ENCODE measurements at regions not wholly inside any gene's neighbourhood (a gene's known extent, or its start where the extent isn't known, plus 50 kb on each side); places are given as distances from the start of the nearest gene placed in this dataset.
"Not testable (repeated sequence)": the region's sequence is repeated elsewhere in the genome, so short reads cannot be mapped to it uniquely, and the experiment has no call there.

DNA sequence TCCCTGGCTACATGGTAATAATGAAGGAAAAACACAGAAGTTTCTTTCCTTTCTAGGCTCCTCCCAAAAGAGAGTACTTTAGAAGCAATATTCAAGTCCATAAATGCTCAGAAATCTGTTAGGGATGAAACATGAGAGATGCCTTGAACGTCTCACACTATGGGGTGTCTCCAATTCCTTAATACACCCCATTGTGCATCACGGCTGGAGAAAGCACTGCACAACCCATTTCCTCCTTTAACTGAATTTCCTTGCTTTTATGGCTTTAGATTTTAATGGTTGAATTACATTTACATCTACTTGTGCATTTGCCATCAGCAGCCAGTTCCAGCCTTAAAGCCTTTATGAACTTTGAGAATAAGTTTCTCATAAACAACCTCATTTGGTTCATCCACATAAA lies 498.9 kb upstream of the PTBP2 start:
- no peak for DNase-seq

DNA sequence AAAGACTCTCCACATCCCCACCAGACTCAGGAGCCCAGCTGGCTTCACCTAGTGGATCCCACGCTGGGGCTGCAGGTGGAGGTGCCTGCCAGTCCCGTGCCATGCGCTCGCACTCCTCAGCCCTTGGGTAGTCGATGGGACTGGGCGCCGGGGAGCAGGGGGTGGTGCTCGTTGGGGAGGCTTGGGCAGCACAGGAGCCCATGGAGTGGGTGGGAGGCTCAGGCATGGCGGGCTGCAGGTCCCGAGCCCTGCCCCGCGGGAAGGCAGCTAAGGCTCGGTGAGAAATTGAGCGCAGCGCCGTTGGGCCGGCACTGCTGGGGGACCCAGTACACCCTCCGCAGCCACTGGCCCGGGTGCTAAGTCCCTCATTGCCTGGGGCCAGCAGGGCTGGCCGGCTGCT lies 497.4 kb upstream of the PTBP2 start:
- not testable (repeated sequence) for DNase-seq

- no peak for DNase-seq
These were observed 488.2 kb upstream of the PTBP2 start for GRCh38 chr1:96233422-96233821.

DNA sequence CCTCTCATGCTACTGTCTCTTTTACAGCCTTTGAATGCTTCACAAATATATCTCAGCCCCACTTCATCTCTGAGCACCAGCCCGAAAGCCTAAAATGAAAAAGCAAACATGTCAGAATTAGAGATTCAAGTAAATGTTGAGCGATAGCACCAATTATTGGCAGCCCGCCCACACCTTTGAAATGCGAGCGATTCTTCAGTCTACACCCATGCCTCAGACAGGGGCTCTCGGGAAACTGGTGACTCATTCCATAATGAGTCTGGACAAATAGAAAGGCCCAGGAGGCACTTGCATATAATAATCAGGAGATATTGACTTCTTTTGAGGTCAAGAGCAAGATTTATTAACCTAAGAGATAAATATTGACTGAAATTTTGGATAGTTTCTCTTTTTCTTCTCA lies 487.3 kb upstream of the PTBP2 start:
- DNase-seq, result peak; percentile 89

- peak; percentile 77 for DNase-seq
These were observed 485.3 kb upstream of the PTBP2 start for GRCh38 chr1:96236156-96236739.

- DNase-seq, result no peak
These were observed 483.2 kb upstream of the PTBP2 start for GRCh38 chr1:96238426-96238825.

DNA sequence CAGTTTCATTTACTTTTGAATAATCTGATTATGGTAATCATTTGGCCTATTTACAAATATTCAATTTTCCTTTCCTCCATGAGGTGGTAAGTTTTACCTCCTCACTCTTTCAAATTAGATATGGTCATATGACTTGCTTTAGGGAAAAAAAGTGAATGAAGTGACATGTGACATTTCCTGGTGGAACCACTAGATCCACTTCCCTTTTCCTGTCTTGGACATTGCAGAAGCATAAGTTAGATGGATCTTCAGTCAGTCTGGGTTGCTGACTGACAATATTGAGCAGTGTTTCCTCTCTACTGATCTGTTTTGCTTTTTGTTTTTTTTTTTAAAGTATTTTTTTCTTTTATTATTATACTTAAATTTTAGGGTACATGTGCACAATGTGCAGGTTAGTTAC lies 481.1 kb upstream of the PTBP2 start:
- DNase-seq, result no peak

DNA sequence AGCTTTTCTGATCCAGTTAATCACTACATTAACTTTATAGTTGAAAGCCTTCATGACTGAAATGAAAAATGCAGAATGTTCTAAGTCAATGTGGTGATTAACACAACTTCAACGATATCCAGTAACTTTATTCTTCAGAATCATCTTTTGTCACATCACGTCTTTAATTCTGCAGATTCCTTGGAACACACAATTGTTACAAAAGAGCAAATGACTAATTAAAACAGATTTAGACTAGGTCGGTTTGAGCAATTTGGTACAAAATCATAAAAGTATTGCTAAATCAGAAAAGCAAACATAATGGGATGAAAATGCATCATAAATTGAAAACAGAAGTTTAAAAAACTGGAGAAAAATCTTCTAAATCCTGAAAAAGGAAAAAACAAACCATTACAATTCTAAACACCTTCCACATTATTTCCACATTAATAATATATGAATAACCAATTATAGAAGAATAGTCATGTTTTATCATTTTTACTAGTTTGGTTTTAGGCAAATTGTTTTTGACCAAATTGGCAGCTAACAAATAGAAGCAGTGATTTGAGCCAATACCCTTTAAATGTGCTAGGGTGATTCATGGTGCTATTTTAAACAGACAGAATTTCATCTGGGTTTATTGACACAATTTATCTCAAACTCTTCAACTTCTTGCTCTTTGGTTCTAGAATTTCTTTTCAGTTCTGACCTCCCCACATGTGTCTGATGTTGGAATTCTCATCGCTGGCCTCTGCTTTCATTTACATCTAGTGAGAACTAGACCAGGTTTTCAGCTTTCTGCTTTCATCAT lies 468.1 kb upstream of the PTBP2 start:
- no peak for DNase-seq

DNA sequence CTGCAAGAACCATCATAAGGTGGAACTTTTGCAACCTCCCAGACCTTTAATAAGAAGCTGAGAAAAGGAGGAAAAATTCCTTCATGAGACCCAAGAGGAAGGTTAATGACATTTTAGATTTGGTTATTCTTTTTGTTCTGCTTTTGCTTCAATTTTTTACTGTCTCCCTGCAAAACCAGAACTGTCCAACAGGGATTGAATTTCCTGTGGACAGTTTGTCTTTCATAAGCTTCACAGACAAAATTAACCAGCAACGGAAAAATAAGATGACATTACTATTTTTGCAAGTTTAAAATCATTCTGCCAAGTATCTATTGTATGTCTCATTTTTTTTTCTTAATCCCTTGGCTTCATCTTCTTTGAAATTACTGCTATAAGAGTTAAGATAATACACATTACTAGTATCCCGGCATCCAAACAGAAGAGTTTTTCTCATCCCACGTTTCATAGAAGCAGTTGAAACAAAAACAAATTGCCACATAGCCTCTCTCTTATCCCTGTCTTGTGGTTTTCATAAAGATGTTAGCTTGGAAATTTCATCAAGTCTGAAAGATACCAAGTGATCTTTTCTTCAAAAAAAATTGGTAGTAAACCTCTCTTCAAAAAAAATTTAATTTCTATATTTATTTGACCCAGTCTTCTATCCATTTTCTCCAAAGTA lies 465.3 kb upstream of the PTBP2 start:
- no peak for DNase-seq

DNA sequence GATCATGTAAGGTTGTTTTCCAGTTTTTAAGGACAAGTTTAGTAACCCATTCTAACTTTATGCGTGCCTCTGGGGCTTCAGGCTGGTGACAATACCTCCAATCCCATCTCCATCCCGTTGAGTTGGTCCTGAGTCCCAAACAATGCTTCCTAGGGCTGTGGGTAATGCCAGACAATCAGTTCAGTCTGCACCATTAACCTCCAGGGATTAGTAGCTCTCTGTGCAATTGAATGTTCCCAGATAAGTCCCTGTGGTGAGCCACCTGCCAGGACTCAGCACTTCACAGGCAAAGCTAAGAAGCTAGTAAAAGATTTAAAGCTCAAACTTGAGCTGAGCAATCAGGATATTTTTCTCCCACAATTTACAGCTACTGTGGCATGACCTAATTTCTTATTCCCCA lies 462.2 kb upstream of the PTBP2 start:
- DNase-seq, result no peak

- DNase-seq, result no peak
These were observed 440.1 kb upstream of the PTBP2 start for GRCh38 chr1:96281491-96281890.

GRCh38 chr1:96290033-96290432 lies 431.6 kb upstream of the PTBP2 start:
- DNase-seq, result no peak

GRCh38 chr1:96290801-96291200 lies 430.8 kb upstream of the PTBP2 start:
- no peak for DNase-seq

DNA sequence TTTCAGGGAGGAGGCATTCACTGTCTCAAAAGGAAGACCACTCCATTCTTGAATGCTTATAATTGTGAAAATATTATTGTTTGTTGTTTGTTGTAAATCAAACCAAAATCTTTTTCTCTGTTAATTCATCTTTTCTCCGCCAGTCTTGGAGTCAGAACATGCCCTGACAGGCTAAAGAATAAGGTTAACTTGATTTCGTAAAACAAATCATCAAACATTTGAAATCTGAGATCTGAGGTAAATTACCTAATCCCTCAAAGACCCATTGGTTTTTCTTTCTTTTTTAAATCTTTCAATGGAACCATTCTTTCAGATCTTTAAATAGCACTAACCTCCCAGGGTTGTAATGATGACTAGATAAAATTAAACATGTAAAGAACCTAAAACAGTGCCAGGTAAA lies 430.1 kb upstream of the PTBP2 start:
- no peak for DNase-seq

GRCh38 chr1:96292141-96292540 lies 429.4 kb upstream of the PTBP2 start:
- no peak for DNase-seq

DNA sequence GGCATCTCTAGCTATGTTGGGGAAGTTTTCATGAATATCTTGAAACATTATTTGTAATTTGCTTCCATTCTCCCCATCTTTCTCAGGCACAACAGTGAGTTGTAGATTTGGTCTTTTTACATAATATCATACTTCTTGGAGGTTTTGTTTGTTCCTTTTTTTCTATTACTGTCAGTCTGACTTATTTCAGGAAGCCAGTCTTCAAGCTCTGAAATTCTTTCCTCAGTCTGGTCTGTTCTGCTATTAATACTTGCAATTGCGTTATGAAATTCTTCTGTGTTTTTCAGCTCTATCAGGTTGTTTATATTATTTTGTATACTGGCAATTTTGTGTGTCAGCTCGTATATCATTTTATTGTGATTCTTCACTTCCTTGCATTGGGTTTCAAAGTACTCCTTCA lies 424.6 kb upstream of the PTBP2 start:
- no peak for DNase-seq

GRCh38 chr1:96306809-96307560 lies 414.6 kb upstream of the PTBP2 start:
- DNase-seq, result no peak

- no peak for DNase-seq
These were observed 413.3 kb upstream of the PTBP2 start for GRCh38 chr1:96308314-96308713.

DNA sequence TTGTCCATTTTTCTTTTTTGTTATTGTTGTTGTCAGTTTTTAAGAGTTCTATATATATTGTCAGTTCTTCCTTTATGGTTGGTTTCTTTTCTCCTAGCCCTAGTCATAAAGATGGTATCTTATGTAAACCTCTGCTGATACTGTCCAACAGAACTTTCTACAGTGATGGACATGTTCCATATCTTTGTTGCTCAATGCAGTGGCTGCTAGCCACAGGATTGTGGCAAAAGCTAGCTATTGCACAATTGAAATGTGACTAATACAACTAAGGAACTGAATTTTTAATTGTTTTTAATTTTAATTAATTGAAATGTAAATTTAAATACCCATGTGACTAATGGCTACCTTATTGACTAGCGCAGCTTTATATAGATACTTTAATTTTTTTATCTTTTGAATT lies 411.8 kb upstream of the PTBP2 start:
- no peak for DNase-seq

GRCh38 chr1:96313216-96313615 lies 408.4 kb upstream of the PTBP2 start:
- no peak for DNase-seq

DNA sequence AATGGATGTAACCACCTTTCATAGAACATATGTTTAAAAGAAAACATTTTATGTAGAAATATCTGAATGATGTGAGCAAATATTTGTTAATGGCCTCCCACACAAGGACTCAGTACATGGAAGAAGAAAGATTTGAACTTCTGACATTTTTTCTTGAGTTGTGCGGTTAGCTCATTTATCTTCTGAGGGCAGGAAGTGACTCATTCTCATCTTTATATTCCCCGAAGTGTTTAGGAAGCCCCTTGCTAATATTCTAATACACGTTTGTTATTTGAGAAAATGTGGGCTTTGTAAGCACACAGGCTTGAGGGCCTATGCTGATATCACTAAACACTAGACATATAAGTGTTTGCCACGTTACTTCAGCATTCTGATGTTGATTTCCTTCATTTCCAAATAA lies 392.5 kb upstream of the PTBP2 start:
- DNase-seq, result no peak

- no peak for DNase-seq
These were observed 390.0 kb upstream of the PTBP2 start for GRCh38 chr1:96331596-96331995.

DNA sequence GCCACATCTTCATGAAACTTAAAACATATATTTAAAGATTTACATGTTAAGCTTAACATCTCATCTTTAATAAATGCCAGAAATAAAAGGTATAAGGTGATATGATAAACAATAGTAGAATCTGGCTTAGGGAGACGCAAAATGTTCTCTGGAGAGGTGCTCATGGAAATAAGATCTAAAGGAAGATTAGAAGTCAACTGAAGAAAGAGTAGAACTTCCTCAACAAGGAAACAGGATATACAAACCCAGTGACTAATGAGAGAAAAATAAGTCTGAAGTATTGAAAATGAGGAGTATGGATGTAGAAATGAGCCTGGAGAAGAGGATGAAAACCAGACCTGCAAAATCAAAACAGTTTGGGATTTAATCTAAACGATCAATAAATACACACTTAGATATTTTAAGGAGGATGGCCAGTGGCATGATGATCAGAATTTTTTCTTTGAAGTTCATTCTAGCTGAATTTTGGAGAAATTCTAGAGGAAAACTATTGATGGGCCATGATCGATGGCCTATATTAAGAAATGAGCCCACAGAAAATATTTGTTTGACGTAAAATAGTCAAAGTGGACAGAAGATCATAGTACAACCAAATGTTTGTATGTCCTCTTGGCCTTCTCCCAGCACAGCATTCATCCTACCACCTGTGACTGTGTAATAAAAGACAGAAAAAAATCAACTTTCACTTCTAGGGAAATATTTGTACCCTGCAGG lies 387.9 kb upstream of the PTBP2 start:
- no peak for DNase-seq

Measured in NCI-H510A treated with DMSO at 0.1 percent for 48 hours (cell line).